ENCODE measurements at regions not wholly inside any gene's neighbourhood (a gene's known extent, or its start where the extent isn't known, plus 50 kb on each side); places are given as distances from the start of the nearest gene placed in this dataset.

- no peak for DNase-seq
- intact Hi-C loops (cut with DNase I), result no loop called here
- Histone ChIP-seq H3K4me1 (ENCODE audit: control insufficient read depth in 1 of 2, insufficient read depth in 2 of 2, low read length in 2 of 2) (no peaks in the 10 kb centered on the region), H3K36me3 (ENCODE audit: control insufficient read depth in 1 of 2, insufficient read depth in 2 of 2, low read length in 1 of 2) (no peaks in the 10 kb centered on the region), H3K4me3 (ENCODE audit: low read length in 2 of 2) (no peak overlapping the region), H3K27me3 (ENCODE audit: control insufficient read depth in 1 of 2, insufficient read depth in 2 of 2, low read length in 1 of 2) (peaks cover 0 to 2% of the 10 kb centered on the region in 2 donors), H3K27ac (ENCODE audit: low read depth in 1 of 2, low read length in 2 of 2) (no peak overlapping the region), H3K9me3 (ENCODE audit: control insufficient read depth, low read length) (no peaks in the 10 kb centered on the region)
- ATAC-seq (ENCODE audit: low FRiP score), result no peak
- WGBS, 2 donors, result 89 to 91% methylated on average over 6 of the region's 6 CpGs
These were observed 53.4 kb downstream of the GAS1 start for GRCh38 chr9:86893811-86894490.

- H3K27me3 ChIP-seq (ENCODE audit: control insufficient read depth in 1 of 2, insufficient read depth in 2 of 2, low read length in 1 of 2), result no peaks in the 10 kb centered on the region
- ATAC-seq (ENCODE audit: low FRiP score), result no peak
- DNase-seq, result no peak
- 52 to 63% methylated on average over 3 of the region's 3 CpGs for WGBS, 2 donors
- no peak overlapping the region for H3K4me3 ChIP-seq (ENCODE audit: low read length in 2 of 2)
- intact Hi-C loops (cut with DNase I), result no loop called here
- H3K9me3 ChIP-seq (ENCODE audit: control insufficient read depth, low read length), result no peaks in the 10 kb centered on the region
- H3K27ac ChIP-seq (ENCODE audit: low read depth in 1 of 2, low read length in 2 of 2), result no peak overlapping the region
- H3K36me3 ChIP-seq (ENCODE audit: control insufficient read depth in 1 of 2, insufficient read depth in 2 of 2, low read length in 1 of 2), result no peaks in the 10 kb centered on the region
- H3K4me1 ChIP-seq (ENCODE audit: control insufficient read depth in 1 of 2, insufficient read depth in 2 of 2, low read length in 2 of 2), result no peaks in the 10 kb centered on the region
These were observed 54.7 kb downstream of the GAS1 start for GRCh38 chr9:86892576-86892975.

DNA sequence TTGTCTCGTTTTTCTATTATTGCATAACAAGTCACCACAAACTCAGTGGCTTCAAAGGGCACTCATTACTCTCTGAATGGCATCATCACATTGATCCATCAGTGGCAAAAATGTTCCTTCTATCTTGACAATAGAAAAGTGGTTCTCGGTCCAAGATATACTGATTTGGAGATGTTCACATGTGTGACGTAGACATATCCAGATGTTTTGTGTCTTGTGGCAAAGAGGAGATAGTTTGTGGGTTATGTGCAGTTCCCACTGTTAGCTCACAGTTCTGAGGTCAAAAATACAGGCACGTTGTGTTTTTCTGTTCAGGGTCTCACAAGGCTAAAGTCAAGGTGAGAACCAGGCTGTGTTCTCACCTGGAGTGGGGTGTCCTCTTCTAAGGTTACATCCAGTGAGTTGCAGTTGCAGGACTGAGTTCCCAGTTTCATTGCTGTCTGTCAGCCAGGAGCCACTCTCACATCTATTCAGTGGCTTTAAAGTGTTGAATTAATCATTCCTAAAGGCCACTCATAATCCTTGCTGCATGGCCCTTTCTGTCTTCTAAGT, 55.3 kb downstream of the GAS1 start:
- intact Hi-C loops (cut with DNase I), result no loop called here
- Histone ChIP-seq H3K27ac (ENCODE audit: low read depth in 1 of 2, low read length in 2 of 2) (no peak overlapping the region), H3K4me3 (ENCODE audit: low read length in 2 of 2) (no peak overlapping the region), H3K4me1 (ENCODE audit: control insufficient read depth in 1 of 2, insufficient read depth in 2 of 2, low read length in 2 of 2) (no peaks in the 10 kb centered on the region), H3K27me3 (ENCODE audit: control insufficient read depth in 1 of 2, insufficient read depth in 2 of 2, low read length in 1 of 2) (no peaks in the 10 kb centered on the region), H3K36me3 (ENCODE audit: control insufficient read depth in 1 of 2, insufficient read depth in 2 of 2, low read length in 1 of 2) (no peaks in the 10 kb centered on the region), H3K9me3 (ENCODE audit: control insufficient read depth, low read length) (no peaks in the 10 kb centered on the region)
- 91 to 98% methylated on average over 4 of the region's 4 CpGs for WGBS, 2 donors
- ATAC-seq (ENCODE audit: low FRiP score) (no peak), DNase-seq (no peak)

DNA sequence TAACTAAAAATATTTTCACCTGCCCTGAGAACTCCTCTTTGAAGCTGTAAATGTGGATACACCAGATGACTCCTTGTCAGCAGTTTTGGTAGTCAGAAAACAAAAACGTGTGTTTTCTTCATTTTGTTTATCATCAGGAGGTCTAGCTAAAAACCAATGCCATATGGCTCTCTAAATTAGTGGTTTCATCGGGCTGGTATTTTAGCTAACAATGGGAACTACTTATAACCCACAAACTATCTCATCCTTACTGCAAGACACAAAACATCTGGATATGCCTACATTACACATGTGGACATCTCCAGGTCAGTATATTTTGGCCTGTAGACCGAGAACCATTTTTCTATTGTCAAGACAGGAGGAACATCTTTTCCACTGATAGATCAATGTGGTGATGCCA, 56.2 kb downstream of the GAS1 start:
- 65 to 71% methylated on average over 3 of the region's 3 CpGs for WGBS, 2 donors
- Histone ChIP-seq H3K36me3 (ENCODE audit: control insufficient read depth in 1 of 2, insufficient read depth in 2 of 2, low read length in 1 of 2) (no peaks in the 10 kb centered on the region), H3K9me3 (ENCODE audit: control insufficient read depth, low read length) (no peaks in the 10 kb centered on the region), H3K27me3 (ENCODE audit: control insufficient read depth in 1 of 2, insufficient read depth in 2 of 2, low read length in 1 of 2) (no peaks in the 10 kb centered on the region), H3K4me3 (ENCODE audit: low read length in 2 of 2) (no peak overlapping the region), H3K4me1 (ENCODE audit: control insufficient read depth in 1 of 2, insufficient read depth in 2 of 2, low read length in 2 of 2) (no peaks in the 10 kb centered on the region), H3K27ac (ENCODE audit: low read depth in 1 of 2, low read length in 2 of 2) (no peak overlapping the region)
- ATAC-seq (ENCODE audit: low FRiP score), result no peak
- intact Hi-C loops (cut with DNase I), result no loop called here
- DNase-seq, result no peak

DNA sequence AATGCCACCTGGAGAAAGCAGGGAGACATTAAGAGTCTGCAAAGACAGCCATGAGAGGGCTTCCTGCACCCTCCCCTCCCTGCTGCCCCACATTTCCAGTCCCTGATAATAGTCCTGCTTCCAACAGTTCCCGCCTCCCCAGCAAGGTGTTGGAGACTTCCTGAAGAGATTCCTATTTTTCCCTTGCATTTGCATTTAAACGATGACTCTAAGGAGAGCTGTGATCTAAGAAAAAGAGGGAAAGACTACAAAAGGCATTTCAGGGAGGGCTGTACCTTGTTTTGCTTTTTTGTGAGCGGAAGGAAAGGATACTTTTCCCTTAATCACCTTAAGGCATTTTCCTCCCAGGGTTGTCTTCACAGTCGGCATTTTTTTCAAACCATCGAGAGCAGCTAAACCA, 62.1 kb downstream of the GAS1 start:
- Histone ChIP-seq H3K27me3 (ENCODE audit: control insufficient read depth in 1 of 2, insufficient read depth in 2 of 2, low read length in 1 of 2) (no peaks in the 10 kb centered on the region), H3K36me3 (ENCODE audit: control insufficient read depth in 1 of 2, insufficient read depth in 2 of 2, low read length in 1 of 2) (no peaks in the 10 kb centered on the region), H3K27ac (ENCODE audit: low read depth in 1 of 2, low read length in 2 of 2) (no peak overlapping the region), H3K4me3 (ENCODE audit: low read length in 2 of 2) (no peak overlapping the region), H3K9me3 (ENCODE audit: control insufficient read depth, low read length) (no peaks in the 10 kb centered on the region), H3K4me1 (ENCODE audit: control insufficient read depth in 1 of 2, insufficient read depth in 2 of 2, low read length in 2 of 2) (no peaks in the 10 kb centered on the region)
- ATAC-seq (ENCODE audit: low FRiP score) (no peak), DNase-seq (no peak)
- intact Hi-C loops (cut with DNase I), result no loop called here
- WGBS, 2 donors, result 63 to 69% methylated on average over 5 of the region's 5 CpGs

DNA sequence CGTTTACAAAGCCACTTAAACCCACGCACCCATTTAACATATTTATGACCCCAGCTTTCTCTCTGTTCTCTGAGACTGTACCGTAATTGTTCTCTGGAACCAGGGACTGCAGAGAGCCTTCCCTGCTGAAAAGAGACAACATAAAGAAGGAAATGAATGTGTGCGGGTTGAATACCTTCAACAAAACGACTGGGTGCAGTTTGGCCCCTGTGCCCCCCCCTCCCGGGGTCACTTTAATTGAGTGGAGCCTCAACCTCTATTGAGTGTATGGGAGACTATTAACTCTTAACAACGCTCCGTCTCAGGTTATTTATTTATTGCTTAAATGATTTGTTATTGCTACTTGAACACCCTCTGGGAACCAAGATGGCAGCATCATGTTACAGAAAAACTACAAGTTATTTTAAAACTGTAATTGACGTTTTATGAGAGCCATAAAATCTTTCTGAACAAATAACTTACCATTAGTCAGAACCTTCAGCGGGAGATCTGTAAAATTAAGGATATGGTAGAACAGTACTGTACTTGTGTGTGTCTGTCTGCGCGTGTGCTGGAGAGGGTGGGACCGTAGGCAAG, 70.6 kb downstream of the GAS1 start:
- H3K36me3 ChIP-seq (ENCODE audit: control insufficient read depth in 1 of 2, insufficient read depth in 2 of 2, low read length in 1 of 2), result no peaks in the 10 kb centered on the region
- H3K27me3 ChIP-seq (ENCODE audit: control insufficient read depth in 1 of 2, insufficient read depth in 2 of 2, low read length in 1 of 2), result no peaks in the 10 kb centered on the region
- DNase-seq (no peak), ATAC-seq (ENCODE audit: low FRiP score) (no peak)
- H3K9me3 ChIP-seq (ENCODE audit: control insufficient read depth, low read length), result no peaks in the 10 kb centered on the region
- no peak overlapping the region for H3K4me3 ChIP-seq (ENCODE audit: low read length in 2 of 2)
- 64 to 79% methylated on average over 13 of the region's 13 CpGs for WGBS, 2 donors
- intact Hi-C loops (cut with DNase I), result no loop called here
- no peaks in the 10 kb centered on the region for H3K4me1 ChIP-seq (ENCODE audit: control insufficient read depth in 1 of 2, insufficient read depth in 2 of 2, low read length in 2 of 2)
- H3K27ac ChIP-seq (ENCODE audit: low read depth in 1 of 2, low read length in 2 of 2), result no peak overlapping the region

DNA sequence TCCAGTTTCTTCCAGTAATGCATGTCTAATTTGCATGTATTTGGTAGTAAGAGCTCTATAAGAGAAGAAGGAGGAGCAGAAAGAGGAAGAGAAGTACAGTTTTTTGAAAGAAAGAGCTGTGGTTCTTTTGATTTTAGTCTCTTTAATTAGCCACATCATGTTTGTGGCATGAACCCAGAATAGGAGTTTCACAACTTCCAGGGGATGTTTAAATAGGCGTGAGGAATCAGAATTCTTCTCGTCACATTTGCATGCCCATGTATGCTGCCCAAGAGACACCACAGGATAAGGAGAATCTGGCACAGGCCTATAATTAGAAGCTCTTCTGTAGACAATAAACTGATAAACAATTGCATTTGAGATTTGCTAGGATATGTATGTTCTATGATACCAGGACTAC, 78.7 kb downstream of the GAS1 start:
- Histone ChIP-seq H3K27ac (ENCODE audit: low read depth in 1 of 2, low read length in 2 of 2) (no peak overlapping the region), H3K4me3 (ENCODE audit: low read length in 2 of 2) (no peak overlapping the region), H3K27me3 (ENCODE audit: control insufficient read depth in 1 of 2, insufficient read depth in 2 of 2, low read length in 1 of 2) (no peaks in the 10 kb centered on the region), H3K9me3 (ENCODE audit: control insufficient read depth, low read length) (no peaks in the 10 kb centered on the region), H3K36me3 (ENCODE audit: control insufficient read depth in 1 of 2, insufficient read depth in 2 of 2, low read length in 1 of 2) (no peaks in the 10 kb centered on the region), H3K4me1 (ENCODE audit: control insufficient read depth in 1 of 2, insufficient read depth in 2 of 2, low read length in 2 of 2) (no peaks in the 10 kb centered on the region)
- intact Hi-C loops (cut with DNase I), result no loop called here
- WGBS, 2 donors, result 90 to 91% methylated on average over 2 of the region's 2 CpGs
- ATAC-seq (ENCODE audit: low FRiP score) (no peak), DNase-seq (no peak)

- no peak overlapping the region for H3K4me3 ChIP-seq (ENCODE audit: low read length in 2 of 2)
- H3K27me3 ChIP-seq (ENCODE audit: control insufficient read depth in 1 of 2, insufficient read depth in 2 of 2, low read length in 1 of 2), result no peaks in the 10 kb centered on the region
- no peak overlapping the region for H3K27ac ChIP-seq (ENCODE audit: low read depth in 1 of 2, low read length in 2 of 2)
- no peaks in the 10 kb centered on the region for H3K9me3 ChIP-seq (ENCODE audit: control insufficient read depth, low read length)
- intact Hi-C loops (cut with DNase I), result no loop called here
- no peaks in the 10 kb centered on the region for H3K36me3 ChIP-seq (ENCODE audit: control insufficient read depth in 1 of 2, insufficient read depth in 2 of 2, low read length in 1 of 2)
- ATAC-seq (ENCODE audit: low FRiP score) (no peak), DNase-seq (no peak)
- H3K4me1 ChIP-seq (ENCODE audit: control insufficient read depth in 1 of 2, insufficient read depth in 2 of 2, low read length in 2 of 2), result no peaks in the 10 kb centered on the region
- WGBS, 2 donors, result 58 to 59% methylated on average over 5 of the region's 5 CpGs
These were observed 79.4 kb downstream of the GAS1 start for GRCh38 chr9:86867804-86868313.

DNA sequence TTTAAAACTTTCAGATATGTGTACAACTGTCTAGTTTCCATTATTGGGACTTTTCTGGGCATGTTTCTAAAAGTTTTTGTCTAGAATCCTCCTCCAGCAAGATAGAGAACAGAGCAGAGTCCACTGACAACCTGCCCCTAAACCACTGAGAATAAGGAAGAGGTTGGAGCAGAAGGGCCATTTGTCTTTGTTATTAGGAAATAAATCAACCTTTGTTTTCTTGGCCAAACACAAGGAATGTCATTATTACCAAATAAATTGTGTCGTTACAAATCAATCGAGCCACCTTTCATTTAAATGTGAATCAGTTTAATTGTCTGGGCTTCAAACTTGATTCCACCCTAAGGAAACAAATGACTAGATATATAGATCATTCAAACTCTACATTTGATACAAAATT, 81.4 kb downstream of the GAS1 start:
- no peak for DNase-seq
- no peaks in the 10 kb centered on the region for H3K27me3 ChIP-seq (ENCODE audit: control insufficient read depth in 1 of 2, insufficient read depth in 2 of 2, low read length in 1 of 2)
- no peak overlapping the region for H3K4me3 ChIP-seq (ENCODE audit: low read length in 2 of 2)
- no peak overlapping the region for H3K27ac ChIP-seq (ENCODE audit: low read depth in 1 of 2, low read length in 2 of 2)
- H3K9me3 ChIP-seq (ENCODE audit: control insufficient read depth, low read length), result no peaks in the 10 kb centered on the region
- intact Hi-C loops (cut with DNase I), result no loop called here
- no peaks in the 10 kb centered on the region for H3K4me1 ChIP-seq (ENCODE audit: control insufficient read depth in 1 of 2, insufficient read depth in 2 of 2, low read length in 2 of 2)
- H3K36me3 ChIP-seq (ENCODE audit: control insufficient read depth in 1 of 2, insufficient read depth in 2 of 2, low read length in 1 of 2), result no peaks in the 10 kb centered on the region
- 44 to 60% methylated on average over 2 of the region's 2 CpGs for WGBS, 2 donors
- ATAC-seq (ENCODE audit: low FRiP score), result no peak
